Spleen (tissue), 7 donors: ENCODE measurements at regions not wholly inside any gene's neighbourhood (a gene's known extent, or its start where the extent isn't known, plus 50 kb on each side); places are given as distances from the start of the nearest gene placed in this dataset.

Experiments used
- POLR2A ChIP-seq, 3 donors: fragments of 450-650 bp; IDR thresholded peaks; one replicate each; pipeline ENCODE4 v1.5.1; 2017; ENCODE audit warnings: antibody characterized with exemption in 3 of 3, mild to moderate bottlenecking in 1 of 3
- TF ChIP-seq, protein P1 (sequence below), 11 experiments: fragments of 200-600 bp in 7 of 11; fragments of 450-650 bp in 4 of 11; sonication (generic) in 4 of 11; IDR thresholded peaks in 8 of 11; conservative IDR thresholded peaks in 3 of 11; 1 replicate in 7 of 11; 2 replicates in 4 of 11; pipeline versions ENCODE4 v1.4.0 to v1.8.0; 2016 to 2021; ENCODE audit warnings: antibody characterized with exemption in 11 of 11, inconsistent platforms in 4 of 11, mild to moderate bottlenecking in 1 of 11
- donor health status: DM: no; HTN: no; CAD: no; lungs with moderate emphysema.
- donor health status: DM: no; HTN: no; CAD: no.
- donor health status: DM: no; HTN: no; CAD: no.

DNA sequence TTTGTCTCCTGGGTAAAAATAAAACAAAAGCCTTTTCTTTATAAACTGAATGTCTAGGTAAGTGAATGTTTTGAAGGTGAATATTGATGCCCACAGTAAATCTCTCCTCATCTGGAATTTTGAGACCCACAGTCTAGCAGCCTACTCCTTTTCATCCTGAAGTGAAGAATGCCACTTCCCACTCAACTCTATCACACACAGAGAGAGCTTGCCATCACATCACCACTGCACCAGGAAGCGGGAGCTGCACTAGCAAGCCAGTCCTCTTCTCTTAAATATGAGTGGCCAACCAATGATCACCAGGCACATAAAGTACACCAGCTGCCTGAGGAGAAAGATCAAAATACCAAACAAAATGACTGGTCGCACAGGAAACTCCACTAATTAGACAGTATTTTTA lies 140.8 kb downstream of the MRPL39 start:
- TF ChIP-seq, protein P1, sequence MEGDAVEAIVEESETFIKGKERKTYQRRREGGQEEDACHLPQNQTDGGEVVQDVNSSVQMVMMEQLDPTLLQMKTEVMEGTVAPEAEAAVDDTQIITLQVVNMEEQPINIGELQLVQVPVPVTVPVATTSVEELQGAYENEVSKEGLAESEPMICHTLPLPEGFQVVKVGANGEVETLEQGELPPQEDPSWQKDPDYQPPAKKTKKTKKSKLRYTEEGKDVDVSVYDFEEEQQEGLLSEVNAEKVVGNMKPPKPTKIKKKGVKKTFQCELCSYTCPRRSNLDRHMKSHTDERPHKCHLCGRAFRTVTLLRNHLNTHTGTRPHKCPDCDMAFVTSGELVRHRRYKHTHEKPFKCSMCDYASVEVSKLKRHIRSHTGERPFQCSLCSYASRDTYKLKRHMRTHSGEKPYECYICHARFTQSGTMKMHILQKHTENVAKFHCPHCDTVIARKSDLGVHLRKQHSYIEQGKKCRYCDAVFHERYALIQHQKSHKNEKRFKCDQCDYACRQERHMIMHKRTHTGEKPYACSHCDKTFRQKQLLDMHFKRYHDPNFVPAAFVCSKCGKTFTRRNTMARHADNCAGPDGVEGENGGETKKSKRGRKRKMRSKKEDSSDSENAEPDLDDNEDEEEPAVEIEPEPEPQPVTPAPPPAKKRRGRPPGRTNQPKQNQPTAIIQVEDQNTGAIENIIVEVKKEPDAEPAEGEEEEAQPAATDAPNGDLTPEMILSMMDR (IDR thresholded peaks at IDR 0.05 in 8 of 11, conservative IDR thresholded peaks at IDR 0.05 in 3 of 11): no peak
- no peak for TF ChIP-seq POLR2A (IDR thresholded peaks at IDR 0.05)
